GM12878 (cell line): ENCODE measurements at regions not wholly inside any gene's neighbourhood (a gene's known extent, or its start where the extent isn't known, plus 50 kb on each side); places are given as distances from the start of the nearest gene placed in this dataset.

Experiments
- ATAC-seq: fragments of 200-7000 bp; cut with Tn5 transposase; 3 replicates; pipeline ENCODE4 v1.9.1; 2020; ENCODE audit warnings: mild to moderate bottlenecking, moderate library complexity
- BruUV-seq: library from RNA; stranded (reverse); fragments of 400-500 nt; replicated peaks from 2 replicates; lab custom pipeline; 2021; lab: Mats Ljungman, UMichigan
- CTCF ChIA-PET: fragments of 300-600 bp; sonication (Branson Sonifier 250); formaldehyde crosslinking; extraction: SDS; loops from one replicate; lab custom pipeline; 2021; ENCODE audit warnings: inconsistent platforms; lab: Yijun Ruan, JAX
- POLR2A ChIA-PET: fragments of 350-600 bp; formaldehyde crosslinking; extraction: SDS; loops from one replicate; lab custom pipeline; 2021; ENCODE audit warnings: inconsistent platforms; lab: Charles Lee
- RAD21 ChIA-PET: fragments of 300-600 bp; sonication (Branson Sonifier 250); formaldehyde crosslinking; loops from one replicate; lab custom pipeline; 2023; ENCODE audit warnings: antibody characterized with exemption; ENCODE audit not compliant: unreplicated experiment; lab: Charles Lee
- SMC1A ChIA-PET: fragments of 300-600 bp; sonication (Branson Sonifier 250); formaldehyde crosslinking; loops from one replicate; lab custom pipeline; 2023; ENCODE audit not compliant: unreplicated experiment, uncharacterized antibody; lab: Charles Lee
- DNase-seq: peaks from one replicate; pipeline ENCODE4 v3.0.0-alpha.2; 2011; ENCODE audit warnings: low read depth, low spot score
- FAIRE-seq: peaks from 3 replicates; lab custom pipeline; 2011; peaks lifted over from hg19 to GRCh38; lab: Jason Lieb, UNC
- H2AFZ ChIP-seq: 2 replicates; pipeline ENCODE4 v1.6.0; 2011; ENCODE audit warnings: low read depth, low read length, control low read depth; ENCODE audit not compliant: control insufficient read depth
- H3K27ac ChIP-seq: 2 replicates; pipeline ENCODE4 v1.5.1; 2011; ENCODE audit warnings: control low read depth; ENCODE audit not compliant: control insufficient read depth, insufficient read depth
- H3K27me3 ChIP-seq, 2 experiments: replicated peaks in 1 of 2; 2 replicates each; pipeline versions ENCODE4 v1.6.0 to v1.6.1; 2011; ENCODE audit warnings: low read length in 1 of 2; ENCODE audit not compliant: control insufficient read depth in 2 of 2, insufficient read depth in 2 of 2
- H3K36me3 ChIP-seq, 2 experiments: 2 replicates each; pipeline ENCODE4 v1.5.1; 2011; ENCODE audit warnings: low read length in 1 of 2; ENCODE audit not compliant: control insufficient read depth in 2 of 2, insufficient read depth in 2 of 2
- H3K4me1 ChIP-seq: 2 replicates; pipeline ENCODE4 v1.6.1; 2011; ENCODE audit warnings: mild to moderate bottlenecking, low read length, moderate library complexity, mixed read lengths; ENCODE audit not compliant: control insufficient read depth, insufficient read depth
- H3K4me2 ChIP-seq: 2 replicates; pipeline ENCODE4 v1.6.0; 2011; ENCODE audit warnings: control low read depth; ENCODE audit not compliant: control insufficient read depth, insufficient read depth
- H3K4me3 ChIP-seq: fragments of 200-600 bp; sonication (generic); 2 replicates; pipeline ENCODE4 v1.5.1; 2016
- H3K79me2 ChIP-seq: 2 replicates; pipeline ENCODE4 v1.6.0; 2011; ENCODE audit warnings: low read length; ENCODE audit not compliant: control insufficient read depth, insufficient read depth
- H3K9ac ChIP-seq: 2 replicates; pipeline ENCODE4 v1.8.0; 2011; ENCODE audit warnings: low read length, control low read depth, mixed read lengths; ENCODE audit not compliant: control insufficient read depth, insufficient read depth
- H3K9me3 ChIP-seq: replicated peaks from 3 replicates; pipeline ENCODE4 v1.5.1; 2011; ENCODE audit warnings: mild to moderate bottlenecking, low read length; ENCODE audit not compliant: control insufficient read depth, insufficient read depth
- H4K20me1 ChIP-seq: 2 replicates; pipeline ENCODE4 v1.6.0; 2011; ENCODE audit not compliant: control insufficient read depth, insufficient read depth
- MXI1 ChIP-seq: fragments of 150-350 bp; IDR thresholded peaks from 2 replicates; pipeline ENCODE4 v1.6.1; 2011; ENCODE audit warnings: low read depth, mild to moderate bottlenecking, inconsistent platforms, low read length, improper control_type of control experiment
- REST ChIP-seq: IDR thresholded peaks from 2 replicates; pipeline ENCODE4 v1.6.1; 2012; ENCODE audit warnings: mild to moderate bottlenecking, low read depth, low read length
- SRF ChIP-seq, 2 experiments: IDR thresholded peaks; 2 replicates each; pipeline ENCODE4 v1.6.1; 2011; ENCODE audit warnings: low read depth in 2 of 2, low read length in 2 of 2, mild to moderate bottlenecking in 1 of 2, moderate library complexity in 1 of 2
- TAF1 ChIP-seq: IDR thresholded peaks from 2 replicates; pipeline ENCODE4 v1.6.1; 2011; ENCODE audit warnings: mild to moderate bottlenecking, low read depth, low read length, borderline replicate concordance
- WGBS: methylation state at CpG from one replicate; pipeline ENCODE4 v1.1.6; 2016; ENCODE audit warnings: low lambda C conversion rate; ENCODE audit not compliant: insufficient replicate concordance, insufficient coverage; ENCODE audit errors: missing lambda C conversion rate; 5-methylcytosine and 5-hydroxymethylcytosine counted together
- in situ Hi-C: fragments of 300-500 bp; cut with MboI; formaldehyde crosslinking; loops from 9 replicates; pipeline ENCODE4 v1.14.3; 2018; ENCODE audit warnings: mixed read lengths
- intact Hi-C: fragments of 100-400 bp; cut with micrococcal nuclease; formaldehyde crosslinking; loops from one replicate; pipeline ENCODE4 v1.14.2; 2022; ENCODE audit not compliant: unreplicated experiment

- TF ChIP-seq REST (no peak), MXI1 (no peak)
These were observed 95.2 kb upstream of the TTC29 start (continued) for GRCh38 chr4:147040874-147041273.

GRCh38 chr4:147041376-147041775 lies 95.7 kb upstream of the TTC29 start:
- Histone ChIP-seq H3K36me3 (no peaks in the 10 kb centered on the region), H3K9me3 (no peaks in the 10 kb centered on the region), H3K4me1 (no peaks in the 10 kb centered on the region), H3K4me3 (no peak overlapping the region), H4K20me1 (no peaks in the 10 kb centered on the region), H3K27ac (no peak overlapping the region), H3K9ac (no peak overlapping the region), H3K27me3 (no peaks in the 10 kb centered on the region; a peak in 2 of 4 replicates), H2AFZ (no peak overlapping the region), H3K4me2 (no peak overlapping the region), H3K79me2 (no peaks in the 10 kb centered on the region)
- in situ Hi-C loops = no loop called here
- POLR2A ChIA-PET = no interaction called here
- SMC1A ChIA-PET = interaction anchor here (0.8 kb wide), 1 partner anchor 19 kb away, joined by 3 read pairs; no protein-coding TSS in a partner anchor
- CTCF ChIA-PET = interaction anchor here (1.3 kb wide), 1 partner anchor 24 kb away, joined by 5 read pairs; no protein-coding TSS in a partner anchor
- TF ChIP-seq TAF1 (no peak), SRF (IDR thresholded peaks at IDR 0.05; ENCODE audit: low read depth in 2 of 2, low read length in 2 of 2) (no peak)
- DNase-seq (no peak), FAIRE-seq (no peak), ATAC-seq (no peak)
- no TSS peak for BruUV-seq
- intact Hi-C loops = no loop called here
- RAD21 ChIA-PET = no interaction called here
- 32% methylated on average over 4 of the region's 4 CpGs for WGBS
